Activated T-cell treated with anti-CD3 and anti-CD28 coated beads, Interleukin-2, amount 50 U/mL, for 4 hours (primary cell): ENCODE measurements at regions not wholly inside any gene's neighbourhood (a gene's known extent, or its start where the extent isn't known, plus 50 kb on each side); places are given as distances from the start of the nearest gene placed in this dataset.
"Not testable (repeated sequence)": the region's sequence is repeated elsewhere in the genome, so short reads cannot be mapped to it uniquely, and the experiment has no call there.

Experiments
- ATAC-seq, 2 donors: fragments of 200-7000 bp; cut with Tn5 transposase; one replicate each; pipeline ENCODE4 v1.10.0; 2021
- DNase-seq: peaks from one replicate; pipeline ENCODE4 v3.0.0-alpha.2; 2020
- H3K27me3 Mint-ChIP-seq: one replicate; pipeline ENCODE4 v1.8.0; 2021; ENCODE audit warnings: low read depth, mixed read lengths
- H3K36me3 Mint-ChIP-seq: one replicate; pipeline ENCODE4 v1.8.0; 2022; ENCODE audit warnings: mixed read lengths; ENCODE audit not compliant: insufficient read depth
- H3K4me1 Mint-ChIP-seq: one replicate; pipeline ENCODE4 v1.8.0; 2021; ENCODE audit warnings: low read depth, mixed read lengths
- H3K4me3 Mint-ChIP-seq: one replicate; pipeline ENCODE4 v1.8.0; 2021; ENCODE audit warnings: mild to moderate bottlenecking, moderate library complexity, mixed read lengths
- H3K9me3 Mint-ChIP-seq: one replicate; pipeline ENCODE4 v1.8.0; 2021; ENCODE audit warnings: mixed read lengths

DNA sequence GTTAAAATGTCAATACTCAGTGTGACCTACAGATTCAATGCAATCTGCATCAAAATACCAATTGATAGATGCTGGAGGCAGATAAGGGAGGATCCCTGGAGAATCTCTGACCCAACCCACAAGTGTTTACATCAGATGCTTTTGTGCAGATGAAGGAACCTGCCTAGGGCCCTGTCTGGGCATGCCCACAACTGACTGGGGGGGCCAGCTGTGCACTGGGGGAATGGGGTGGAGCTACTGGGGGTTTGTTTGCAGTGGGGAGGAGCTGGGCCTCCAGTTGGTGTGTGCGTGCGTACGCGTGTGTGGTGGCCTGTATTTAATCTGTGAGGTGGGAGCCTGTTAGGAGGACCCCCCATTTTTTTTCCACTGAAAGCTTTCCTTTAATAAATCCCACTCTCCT lies 244.9 kb downstream of the TRIM36 start:
- Mint-ChIP-seq H3K4me1 (no peaks in the 10 kb centered on the region), H3K27me3 (no peaks in the 10 kb centered on the region), H3K36me3 (no peaks in the 10 kb centered on the region)

GRCh38 chr5:114912189-114912920 lies 257.4 kb downstream of the TRIM36 start:
- no peaks in the 10 kb centered on the region for H3K4me1 Mint-ChIP-seq
- H3K36me3 Mint-ChIP-seq: no peaks in the 10 kb centered on the region
- DNase-seq (no peak), ATAC-seq (no peak)
- peaks cover 14% of the 10 kb centered on the region for H3K9me3 Mint-ChIP-seq
- no peak overlapping the region for H3K4me3 Mint-ChIP-seq
- H3K27me3 Mint-ChIP-seq: no peaks in the 10 kb centered on the region

More for the DNA sequence above, 244.9 kb downstream of the TRIM36 start:
- DNase-seq: no peak
- Mint-ChIP-seq H3K4me3 (no peak overlapping the region), H3K9me3 (peaks cover 8% of the 10 kb centered on the region)
- no peak for ATAC-seq

- Mint-ChIP-seq H3K9me3 (peaks cover 18% of the 10 kb centered on the region), H3K4me1 (no peaks in the 10 kb centered on the region), H3K4me3 (no peak overlapping the region), H3K36me3 (no peaks in the 10 kb centered on the region), H3K27me3 (no peaks in the 10 kb centered on the region)
- DNase-seq: no peak
- no peak for ATAC-seq
These were observed 259.0 kb downstream of the TRIM36 start for GRCh38 chr5:114910727-114911126.

DNA sequence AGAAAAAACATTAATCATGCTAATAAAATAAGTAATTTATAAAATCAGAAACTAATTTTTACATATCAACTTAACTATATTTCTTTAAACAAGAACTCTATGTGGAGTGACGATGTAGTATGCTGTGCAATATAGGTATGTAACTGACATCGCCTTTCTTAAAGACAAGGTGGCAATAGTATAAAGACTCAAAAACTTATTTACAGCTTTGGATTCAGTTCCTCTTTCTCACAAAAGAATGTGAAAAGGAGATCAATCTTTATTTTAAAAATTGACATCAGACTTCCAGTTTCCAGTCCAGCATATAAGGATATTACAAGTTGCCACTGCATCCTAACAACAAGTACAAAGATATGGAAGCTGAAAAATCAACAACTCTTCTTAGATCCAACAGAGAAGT lies 260.3 kb downstream of the TRIM36 start:
- Mint-ChIP-seq H3K27me3 (no peaks in the 10 kb centered on the region), H3K9me3 (peaks cover 18% of the 10 kb centered on the region), H3K4me3 (no peak overlapping the region), H3K36me3 (no peaks in the 10 kb centered on the region), H3K4me1 (no peaks in the 10 kb centered on the region)
- no peak for ATAC-seq
- no peak for DNase-seq

GRCh38 chr5:114903767-114904166 lies 265.9 kb downstream of the TRIM36 start:
- H3K9me3 Mint-ChIP-seq: peaks cover 4% of the 10 kb centered on the region
- H3K4me1 Mint-ChIP-seq: no peaks in the 10 kb centered on the region
- no peak overlapping the region for H3K4me3 Mint-ChIP-seq
- DNase-seq: no peak
- no peak for ATAC-seq
- H3K27me3 Mint-ChIP-seq: no peaks in the 10 kb centered on the region
- no peaks in the 10 kb centered on the region for H3K36me3 Mint-ChIP-seq

DNA sequence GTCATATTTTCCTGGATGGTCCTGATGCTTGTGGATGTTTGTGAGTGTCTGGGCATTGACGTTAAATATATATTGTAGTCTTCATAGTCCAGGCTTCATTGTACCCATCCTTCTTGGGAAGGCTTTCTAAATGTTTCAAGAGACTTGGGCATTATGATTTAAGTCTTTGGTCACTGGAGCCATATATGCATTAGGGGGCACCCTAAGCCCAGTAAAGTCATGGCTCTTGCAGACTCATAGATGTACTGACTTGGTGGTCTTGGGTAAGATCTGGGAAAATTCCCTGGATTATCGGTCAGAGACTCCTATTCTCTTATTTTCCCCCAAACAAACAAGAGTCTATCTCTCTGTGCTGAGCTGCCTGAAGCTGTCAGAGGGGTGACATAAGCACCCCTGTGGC lies 271.1 kb downstream of the TRIM36 start:
- no peak overlapping the region for H3K4me3 Mint-ChIP-seq
- ATAC-seq: no peak
- no peak for DNase-seq
- H3K27me3 Mint-ChIP-seq: no peaks in the 10 kb centered on the region
- no peaks in the 10 kb centered on the region for H3K4me1 Mint-ChIP-seq
- no peaks in the 10 kb centered on the region for H3K36me3 Mint-ChIP-seq
- peaks cover 4% of the 10 kb centered on the region for H3K9me3 Mint-ChIP-seq

DNA sequence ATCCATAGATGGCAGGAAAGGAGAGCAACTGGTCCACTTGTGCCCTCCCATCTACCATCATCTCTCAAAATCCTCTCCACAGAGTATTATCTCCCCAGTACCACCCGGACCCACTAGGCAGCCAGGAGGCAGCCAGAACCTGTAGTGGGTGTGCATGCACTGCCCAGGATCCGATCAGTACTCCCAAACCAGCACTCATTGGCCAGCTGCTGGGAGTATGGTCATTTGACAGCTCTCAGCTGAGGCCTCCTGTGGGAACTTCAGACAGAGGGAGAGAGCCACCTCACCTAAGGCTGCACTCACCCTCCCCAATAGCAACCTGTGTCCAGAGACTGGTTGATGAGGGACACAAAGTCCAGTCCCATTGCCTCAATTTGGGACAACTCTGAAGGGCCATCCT lies 286.0 kb downstream of the TRIM36 start:
- Mint-ChIP-seq H3K4me1 (no peaks in the 10 kb centered on the region), H3K36me3 (no peaks in the 10 kb centered on the region), H3K9me3 (peaks cover 11% of the 10 kb centered on the region), H3K27me3 (no peaks in the 10 kb centered on the region), H3K4me3 (no peak overlapping the region)
- no peak for DNase-seq
- no peak for ATAC-seq

GRCh38 chr5:114859438-114859735 lies 310.3 kb downstream of the TRIM36 start:
- H3K27me3 Mint-ChIP-seq: no peaks in the 10 kb centered on the region
- H3K9me3 Mint-ChIP-seq: peaks cover 6% of the 10 kb centered on the region
- no peak overlapping the region for H3K4me3 Mint-ChIP-seq
- H3K36me3 Mint-ChIP-seq: no peaks in the 10 kb centered on the region
- H3K4me1 Mint-ChIP-seq: no peaks in the 10 kb centered on the region
- no peak for ATAC-seq
- DNase-seq: no peak

DNA sequence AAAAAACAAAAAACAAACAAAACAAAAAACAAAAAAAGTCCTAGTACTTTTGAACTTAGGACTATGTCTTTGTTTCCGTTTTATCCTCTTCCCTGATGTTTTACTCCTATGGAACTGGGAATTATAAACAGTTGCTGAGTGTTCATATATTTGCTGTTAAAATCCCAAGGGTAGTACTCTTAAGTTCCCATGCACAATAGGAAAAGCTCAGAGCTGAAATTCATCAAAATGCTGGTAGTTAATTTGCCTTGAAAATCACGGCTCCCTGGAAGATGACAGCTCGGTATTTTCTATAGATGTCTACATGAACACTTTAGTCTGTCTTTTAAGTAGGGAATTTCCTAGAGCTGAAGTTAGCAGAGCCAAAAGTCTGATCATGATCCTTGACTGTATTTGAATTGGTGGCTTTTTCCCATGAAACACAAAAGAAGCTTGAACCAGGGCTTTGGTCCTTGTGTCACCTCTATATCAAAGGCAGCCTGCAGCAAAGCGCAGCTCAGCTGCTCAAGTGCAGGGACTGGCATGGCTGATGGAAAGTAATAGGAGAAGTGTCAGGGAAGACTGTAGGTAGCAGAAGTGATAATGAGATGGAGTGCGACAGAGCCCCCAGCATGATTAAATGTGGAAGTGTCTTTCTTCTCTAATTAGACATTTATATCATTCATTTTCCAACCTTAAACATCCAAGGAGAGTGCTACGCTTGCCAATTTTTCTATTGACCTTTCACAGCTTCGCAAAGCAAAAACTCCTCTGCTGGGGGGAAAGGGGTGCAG lies 310.9 kb downstream of the TRIM36 start:
- H3K36me3 Mint-ChIP-seq: no peaks in the 10 kb centered on the region
- no peaks in the 10 kb centered on the region for H3K27me3 Mint-ChIP-seq
- H3K4me1 Mint-ChIP-seq: no peaks in the 10 kb centered on the region
- H3K4me3 Mint-ChIP-seq: no peak overlapping the region
- peaks cover 9% of the 10 kb centered on the region for H3K9me3 Mint-ChIP-seq
- no peak for ATAC-seq
- no peak for DNase-seq

GRCh38 chr5:114857941-114858551 lies 311.7 kb downstream of the TRIM36 start:
- Mint-ChIP-seq H3K4me1 (no peaks in the 10 kb centered on the region), H3K36me3 (no peaks in the 10 kb centered on the region), H3K4me3 (no peak overlapping the region), H3K27me3 (no peaks in the 10 kb centered on the region), H3K9me3 (peaks cover 15% of the 10 kb centered on the region)
- no peak for DNase-seq
- no peak for ATAC-seq

DNA sequence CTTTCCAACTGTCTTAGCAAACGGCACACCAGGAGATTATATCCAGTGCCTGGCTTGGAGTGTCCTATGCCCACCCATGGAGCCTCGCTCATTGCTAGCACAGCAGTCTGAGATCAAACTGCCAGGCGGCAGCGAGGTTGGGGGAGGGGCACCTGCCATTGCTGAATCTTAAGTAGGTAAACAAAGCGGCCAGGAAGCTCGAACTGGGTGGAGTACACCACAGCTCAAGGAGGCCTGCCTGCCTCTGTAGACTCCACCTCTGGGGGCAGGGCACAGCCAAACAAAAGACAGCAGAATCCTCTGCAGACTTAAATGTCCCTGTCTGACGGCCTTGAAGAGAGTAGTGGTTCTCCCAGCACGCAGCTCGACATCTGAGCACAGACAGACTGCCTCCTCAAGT lies 325.0 kb downstream of the TRIM36 start:
- not testable (repeated sequence) for H3K27me3 Mint-ChIP-seq, H3K4me1 Mint-ChIP-seq, H3K36me3 Mint-ChIP-seq, DNase-seq, ATAC-seq, H3K4me3 Mint-ChIP-seq
- H3K9me3 Mint-ChIP-seq: peaks cover 21% of the 10 kb centered on the region

GRCh38 chr5:114839360-114839759 lies 330.3 kb downstream of the TRIM36 start:
- H3K4me3 Mint-ChIP-seq: no peak overlapping the region
- no peak for ATAC-seq
- peaks cover 11% of the 10 kb centered on the region for H3K9me3 Mint-ChIP-seq
- H3K36me3 Mint-ChIP-seq: no peaks in the 10 kb centered on the region
- DNase-seq: no peak
- H3K4me1 Mint-ChIP-seq: no peaks in the 10 kb centered on the region
- H3K27me3 Mint-ChIP-seq: no peaks in the 10 kb centered on the region

GRCh38 chr5:114838937-114839336 lies 330.8 kb downstream of the TRIM36 start:
- DNase-seq (no peak), ATAC-seq (no peak)
- Mint-ChIP-seq H3K4me1 (no peaks in the 10 kb centered on the region), H3K4me3 (no peak overlapping the region), H3K36me3 (no peaks in the 10 kb centered on the region), H3K27me3 (no peaks in the 10 kb centered on the region), H3K9me3 (peaks cover 9% of the 10 kb centered on the region)

- ATAC-seq (no peak), DNase-seq (no peak)
- H3K36me3 Mint-ChIP-seq: no peaks in the 10 kb centered on the region
- H3K4me3 Mint-ChIP-seq: no peak overlapping the region
- no peaks in the 10 kb centered on the region for H3K4me1 Mint-ChIP-seq
- no peaks in the 10 kb centered on the region for H3K27me3 Mint-ChIP-seq
- H3K9me3 Mint-ChIP-seq: peaks cover 12% of the 10 kb centered on the region
These were observed 339.6 kb downstream of the TRIM36 start for GRCh38 chr5:114830114-114830513.

DNA sequence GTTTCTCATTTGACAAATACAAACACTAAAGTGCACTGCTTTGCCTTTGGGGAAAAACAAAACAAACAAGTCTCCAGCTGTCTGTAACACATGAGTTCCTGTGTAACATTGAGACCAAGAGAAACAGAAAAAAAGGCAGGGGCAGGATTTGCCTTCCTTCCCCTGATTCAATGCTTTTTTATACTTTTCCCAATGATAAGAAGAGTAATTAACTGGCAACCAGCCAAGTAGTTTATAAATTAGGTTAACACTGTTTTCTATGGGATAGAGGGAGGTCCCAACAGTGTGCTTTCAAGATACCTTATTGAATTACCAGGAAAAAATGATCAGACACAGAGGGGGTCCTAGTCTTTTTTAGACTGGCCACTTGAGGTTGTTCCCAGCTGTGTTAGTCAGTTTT lies 346.8 kb downstream of the TRIM36 start:
- Mint-ChIP-seq H3K4me3 (no peak overlapping the region), H3K27me3 (no peaks in the 10 kb centered on the region), H3K9me3 (peaks cover 12% of the 10 kb centered on the region), H3K4me1 (no peaks in the 10 kb centered on the region), H3K36me3 (no peaks in the 10 kb centered on the region)
- DNase-seq (no peak), ATAC-seq (no peak)
